GM19468 (cell line): ENCODE measurements at regions not wholly inside any gene's neighbourhood (a gene's known extent, or its start where the extent isn't known, plus 50 kb on each side); places are given as distances from the start of the nearest gene placed in this dataset.

Source experiments
- ATAC-seq: cut with Tn5 transposase; IDR thresholded peaks from one replicate; pipeline ENCODE4 v1.9.1; 2021; ENCODE audit warnings: mild to moderate bottlenecking, moderate library complexity, moderate number of reproducible peaks; ENCODE audit not compliant: unreplicated experiment; ENCODE audit errors: extremely low read depth

- ATAC-seq = no peak
Observed at GRCh38 chr17:77602062-77602746, 356.3 kb upstream of the TNRC6C start.

- ATAC-seq = no peak
Observed at GRCh38 chr17:77602883-77603640, 355.4 kb upstream of the TNRC6C start.

- ATAC-seq = no peak
Observed at GRCh38 chr17:77604301-77604972, 354.1 kb upstream of the TNRC6C start.

- ATAC-seq = no peak
Observed at GRCh38 chr17:77604973-77605313, 353.6 kb upstream of the TNRC6C start.

- no peak for ATAC-seq
Observed at GRCh38 chr17:77606146-77606864, 352.2 kb upstream of the TNRC6C start.

- no peak for ATAC-seq
Observed at GRCh38 chr17:77606865-77607210, 351.7 kb upstream of the TNRC6C start.

- ATAC-seq = no peak
Observed at GRCh38 chr17:77607606-77608005, 350.9 kb upstream of the TNRC6C start.

- no peak for ATAC-seq
Observed at GRCh38 chr17:77608431-77608830, 350.1 kb upstream of the TNRC6C start.

- no peak for ATAC-seq
Observed at GRCh38 chr17:77609553-77610517, 348.7 kb upstream of the TNRC6C start.

- no peak for ATAC-seq
Observed at GRCh38 chr17:77610518-77610893, 348.0 kb upstream of the TNRC6C start.

- ATAC-seq = no peak
Observed at GRCh38 chr17:77610972-77611521, 347.5 kb upstream of the TNRC6C start.

GRCh38 chr17:77611791-77612502 lies 346.6 kb upstream of the TNRC6C start:
- no peak for ATAC-seq

- no peak for ATAC-seq
Observed at GRCh38 chr17:77613218-77613617, 345.3 kb upstream of the TNRC6C start.

GRCh38 chr17:77613627-77614026 lies 344.9 kb upstream of the TNRC6C start:
- ATAC-seq = no peak

- ATAC-seq = no peak
Observed at GRCh38 chr17:77615703-77616253, 342.7 kb upstream of the TNRC6C start.

- no peak for ATAC-seq
Observed at GRCh38 chr17:77616254-77616731, 342.2 kb upstream of the TNRC6C start.

- ATAC-seq = no peak
Observed at GRCh38 chr17:77617516-77617915, 341.0 kb upstream of the TNRC6C start.

GRCh38 chr17:77618173-77618572 lies 340.3 kb upstream of the TNRC6C start:
- no peak for ATAC-seq
